Adrenal gland (tissue), 9 donors: ENCODE measurements at regions not wholly inside any gene's neighbourhood (a gene's known extent, or its start where the extent isn't known, plus 50 kb on each side); places are given as distances from the start of the nearest gene placed in this dataset.

Source experiments
- DNase-seq, 7 donors: peaks; one replicate each; pipeline ENCODE4 v3.0.0-alpha.2; 2019 to 2020
- H3K27ac ChIP-seq, 5 donors: fragments of 200-600 bp; sonication (generic) in 4 of 5; 1 replicate in 3 of 5; 2 replicates in 2 of 5; pipeline versions ENCODE4 v1.5.1 to v1.8.0; 2016 to 2020; ENCODE audit warnings: mild to moderate bottlenecking in 1 of 5
- H3K27me3 ChIP-seq: fragments of 200-600 bp; 2 replicates; pipeline ENCODE4 v1.8.0; 2021
- H3K36me3 ChIP-seq, 2 donors: fragments of 200-600 bp; replicated peaks in 1 of 2; 1 replicate in 1 of 2; 2 replicates in 1 of 2; pipeline versions ENCODE4 v1.5.1 to v1.8.0; 2018 to 2022
- H3K4me1 ChIP-seq, 2 donors: fragments of 200-600 bp; replicated peaks in 1 of 2; 1 replicate in 1 of 2; 2 replicates in 1 of 2; pipeline versions ENCODE4 v1.5.1 to v1.8.0; 2018 to 2021
- H3K4me3 ChIP-seq, 4 donors: fragments of 200-600 bp; sonication (generic) in 3 of 4; one replicate each; pipeline ENCODE4 v1.5.1; 2016 to 2018
- H3K9me3 ChIP-seq, 3 donors: fragments of 200-600 bp; sonication (generic) in 1 of 3; replicated peaks in 1 of 3; 1 replicate in 2 of 3; 2 replicates in 1 of 3; pipeline versions ENCODE4 v1.5.1 to v1.8.0; 2016 to 2021
- POLR2A ChIP-seq, 2 donors: fragments of 450-650 bp; IDR thresholded peaks; one replicate each; pipeline ENCODE4 v1.6.1; 2017; ENCODE audit warnings: antibody characterized with exemption in 2 of 2, mild to moderate bottlenecking in 2 of 2, moderate library complexity in 1 of 2
- WGBS, 4 donors: extraction: QIAGEN DNeasy Blood & Tissue Kit in 2 of 4; methylation state at CpG; one replicate each; pipeline versions ENCODE4 v1.1.5 to v1.1.7; 2013 to 2017; 5-methylcytosine and 5-hydroxymethylcytosine counted together
- intact Hi-C, 2 donors: fragments of 100-400 bp; cut with DNase I; formaldehyde crosslinking; loops; one replicate each; pipeline versions ENCODE4 v1.14.1 to v1.15.0; 2022 to 2023
- TF ChIP-seq, protein P1 (sequence below), 6 experiments: fragments of 450-650 bp in 4 of 6; fragments of 200-600 bp in 2 of 6; sonication (generic) in 1 of 6; IDR thresholded peaks; 1 replicate in 5 of 6; 2 replicates in 1 of 6; pipeline versions ENCODE4 v1.5.1 to v1.8.0; 2016 to 2021; ENCODE audit warnings: antibody characterized with exemption in 6 of 6, mild to moderate bottlenecking in 2 of 6, moderate library complexity in 1 of 6
- donor health status: healthy with polysubstance abuse.
- donor health status: Bipolar disorder and iron deficiency.
- donor health status: DM: yes; HTN: yes; CAD: no.
- donor health status: DM: no; HTN: no; CAD: no.
- donor health status: DM: no; HTN: no; CAD: no.

DNA sequence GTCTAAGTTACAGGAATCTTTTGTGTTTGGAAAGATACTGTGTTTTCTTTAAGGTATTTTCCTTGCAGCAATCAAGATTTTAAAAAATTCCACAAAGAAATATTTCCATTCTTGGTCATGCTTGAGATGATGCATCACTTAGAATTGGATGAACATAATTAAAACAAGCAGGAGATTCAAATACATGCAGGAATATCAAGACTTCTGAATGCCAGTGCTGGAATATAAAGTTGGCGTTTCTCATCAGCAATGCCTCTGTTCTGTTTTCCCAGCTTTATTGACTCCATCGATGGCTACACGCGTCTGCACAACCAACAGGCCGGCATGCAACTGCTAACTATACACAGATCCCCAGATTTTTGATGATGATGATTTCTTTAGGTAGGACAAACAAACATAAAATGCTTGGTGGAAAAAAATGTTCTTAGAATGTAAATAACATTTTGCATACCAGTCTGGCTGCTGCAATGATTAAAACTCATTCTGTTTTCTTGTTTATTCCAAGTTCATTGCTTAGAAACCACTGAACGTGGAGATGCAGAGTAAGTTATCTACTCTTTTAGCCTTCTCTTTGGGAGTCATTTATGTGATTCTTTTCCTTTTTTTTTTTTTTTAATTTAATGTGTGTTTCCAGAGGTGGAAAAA, 91.3 kb upstream of the FAM171A1 start:
- Histone ChIP-seq H3K36me3 (no peaks in the 10 kb centered on the region), H3K9me3 (no peaks in the 10 kb centered on the region), H3K4me1 (no peaks in the 10 kb centered on the region), H3K27ac (peak overlapping the region in 1 of 5 donors; percentile 83), H3K27me3 (peaks cover 3% of the 10 kb centered on the region), H3K4me3 (no peak overlapping the region)
- WGBS, 4 donors: 76 to 88% (median 79%) methylated on average over 6 of the region's 6 CpGs
- no peak for DNase-seq
- no peak for TF ChIP-seq POLR2A (IDR thresholded peaks at IDR 0.05)
- TF ChIP-seq, protein P1, sequence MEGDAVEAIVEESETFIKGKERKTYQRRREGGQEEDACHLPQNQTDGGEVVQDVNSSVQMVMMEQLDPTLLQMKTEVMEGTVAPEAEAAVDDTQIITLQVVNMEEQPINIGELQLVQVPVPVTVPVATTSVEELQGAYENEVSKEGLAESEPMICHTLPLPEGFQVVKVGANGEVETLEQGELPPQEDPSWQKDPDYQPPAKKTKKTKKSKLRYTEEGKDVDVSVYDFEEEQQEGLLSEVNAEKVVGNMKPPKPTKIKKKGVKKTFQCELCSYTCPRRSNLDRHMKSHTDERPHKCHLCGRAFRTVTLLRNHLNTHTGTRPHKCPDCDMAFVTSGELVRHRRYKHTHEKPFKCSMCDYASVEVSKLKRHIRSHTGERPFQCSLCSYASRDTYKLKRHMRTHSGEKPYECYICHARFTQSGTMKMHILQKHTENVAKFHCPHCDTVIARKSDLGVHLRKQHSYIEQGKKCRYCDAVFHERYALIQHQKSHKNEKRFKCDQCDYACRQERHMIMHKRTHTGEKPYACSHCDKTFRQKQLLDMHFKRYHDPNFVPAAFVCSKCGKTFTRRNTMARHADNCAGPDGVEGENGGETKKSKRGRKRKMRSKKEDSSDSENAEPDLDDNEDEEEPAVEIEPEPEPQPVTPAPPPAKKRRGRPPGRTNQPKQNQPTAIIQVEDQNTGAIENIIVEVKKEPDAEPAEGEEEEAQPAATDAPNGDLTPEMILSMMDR (IDR thresholded peaks at IDR 0.05): no peak
- intact Hi-C loops: no loop called here

DNA sequence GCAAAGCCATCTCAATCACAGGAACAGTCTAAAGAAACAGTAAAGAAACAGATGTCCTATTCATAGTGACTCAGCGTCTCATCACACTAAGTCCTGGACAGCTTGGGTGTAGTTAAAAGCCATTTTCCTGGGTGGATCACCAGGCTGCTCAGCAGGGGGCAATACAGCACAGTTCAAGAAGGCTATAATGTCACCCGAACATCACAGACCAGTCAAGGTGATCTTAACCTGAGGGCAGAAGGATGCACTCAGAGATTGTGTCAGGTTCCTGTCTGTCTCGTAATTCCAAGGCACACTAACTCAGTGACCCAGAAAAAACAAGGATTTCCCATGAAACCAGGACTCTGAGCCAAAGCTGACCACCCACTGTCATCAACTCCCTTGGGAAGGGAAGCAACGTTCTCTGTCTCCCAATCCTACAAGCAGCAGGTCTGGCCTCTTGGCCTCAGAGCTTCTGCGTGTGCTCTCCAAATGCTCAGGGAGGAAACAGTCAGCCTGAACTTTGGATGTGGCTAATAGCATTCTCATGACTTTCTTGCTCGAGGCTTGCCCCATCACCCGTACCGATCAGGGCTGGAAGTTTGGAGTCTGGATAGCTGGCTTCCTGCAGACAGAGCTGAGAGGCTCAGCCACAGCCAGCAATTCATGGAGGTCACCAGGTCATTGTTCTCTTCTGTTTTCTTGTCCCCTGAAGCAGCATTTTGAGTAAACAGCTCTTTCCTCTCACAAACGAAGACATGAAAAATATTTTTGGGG, 90.4 kb upstream of the FAM171A1 start:
- peak overlapping the region in 2 of 5 donors; percentile 41 to 83 for H3K27ac ChIP-seq
- no peak for TF ChIP-seq POLR2A (IDR thresholded peaks at IDR 0.05)
- TF ChIP-seq, protein P1 (IDR thresholded peaks at IDR 0.05): peak in 1 of 6 experiments; percentile 16
- H3K4me1 ChIP-seq: no peaks in the 10 kb centered on the region
- H3K9me3 ChIP-seq: no peaks in the 10 kb centered on the region
- H3K36me3 ChIP-seq: no peaks in the 10 kb centered on the region
- H3K27me3 ChIP-seq: peaks cover 3% of the 10 kb centered on the region
- no peak overlapping the region for H3K4me3 ChIP-seq
- 40 to 47% (median 41%) methylated on average over 9 of the region's 9 CpGs for WGBS, 4 donors
- DNase-seq: peak; percentile 26 to 78 (median 52)
- intact Hi-C loops: no loop called here

DNA sequence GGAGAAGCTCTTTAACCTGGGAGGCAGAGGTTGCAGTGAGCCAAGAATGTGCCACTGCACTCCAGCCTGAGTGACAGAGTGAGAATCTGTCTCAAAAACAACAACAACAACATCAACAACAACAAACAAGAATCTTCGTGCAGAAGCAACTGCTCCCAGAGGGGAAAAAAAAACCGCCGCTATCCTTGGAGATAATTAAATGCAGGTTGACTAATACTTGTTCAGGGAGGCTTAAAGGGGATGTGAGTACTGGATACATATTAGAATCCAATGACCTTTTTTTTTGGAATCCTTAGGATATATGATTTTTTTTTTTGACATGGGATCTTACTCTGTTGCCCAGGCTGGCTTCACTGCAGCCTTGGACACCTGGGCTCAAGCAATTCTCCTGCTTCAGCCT, 89.6 kb upstream of the FAM171A1 start:
- WGBS, 4 donors: 65 to 82% (median 74%) methylated on average over 3 of the region's 3 CpGs
- DNase-seq: no peak
- no peaks in the 10 kb centered on the region for H3K9me3 ChIP-seq
- peak overlapping the region in 1 of 5 donors; percentile 83 for H3K27ac ChIP-seq
- H3K27me3 ChIP-seq: peaks cover 3% of the 10 kb centered on the region
- TF ChIP-seq POLR2A (IDR thresholded peaks at IDR 0.05): no peak
- TF ChIP-seq, protein P1 (IDR thresholded peaks at IDR 0.05): no peak
- intact Hi-C loops: no loop called here
- H3K4me3 ChIP-seq: no peak overlapping the region
- no peaks in the 10 kb centered on the region for H3K4me1 ChIP-seq
- H3K36me3 ChIP-seq: no peaks in the 10 kb centered on the region

DNA sequence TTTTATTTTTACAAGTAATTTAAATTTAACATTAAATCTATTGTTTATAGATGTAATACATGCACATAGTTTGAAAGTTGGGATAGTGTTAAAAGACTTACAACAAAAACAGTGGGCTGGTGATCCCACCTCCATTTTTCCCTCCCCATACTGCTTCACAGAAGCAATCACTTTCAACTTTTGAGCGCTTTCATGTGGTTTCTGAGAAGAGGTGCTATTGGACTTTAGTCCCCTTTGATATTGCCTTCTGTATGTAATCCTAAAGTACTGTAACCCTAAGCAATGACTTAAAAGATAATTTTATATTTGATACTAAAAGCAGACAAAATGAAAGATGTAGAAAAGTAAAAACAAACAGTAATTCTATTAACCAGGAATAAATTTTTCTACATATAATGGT, 88.1 kb upstream of the FAM171A1 start:
- no peak for DNase-seq
- no peak overlapping the region for H3K27ac ChIP-seq
- no peak overlapping the region for H3K4me3 ChIP-seq
- H3K4me1 ChIP-seq: no peaks in the 10 kb centered on the region
- H3K36me3 ChIP-seq: no peaks in the 10 kb centered on the region
- no peaks in the 10 kb centered on the region for H3K9me3 ChIP-seq
- WGBS, 4 donors: 64 to 85% (median 84%) methylated on average over 1 of the region's 1 CpG
- peaks cover 3% of the 10 kb centered on the region for H3K27me3 ChIP-seq
- intact Hi-C loops: no loop called here
- no peak for TF ChIP-seq POLR2A (IDR thresholded peaks at IDR 0.05)
- TF ChIP-seq, protein P1 (IDR thresholded peaks at IDR 0.05): no peak
